ENCODE measurements at regions not wholly inside any gene's neighbourhood (a gene's known extent, or its start where the extent isn't known, plus 50 kb on each side); places are given as distances from the start of the nearest gene placed in this dataset.

GRCh38 chr2:65744477-65745200 is 312.2 kb upstream of the SPRED2 start:
- intact Hi-C loops (cut with DNase I), result no loop called here
- no peak for DNase-seq (ENCODE audit: low spot score)

GRCh38 chr2:65742977-65743376 is 310.6 kb upstream of the SPRED2 start:
- intact Hi-C loops (cut with DNase I), result no loop called here
- DNase-seq (ENCODE audit: low spot score), result no peak

GRCh38 chr2:65739927-65740326 is 307.5 kb upstream of the SPRED2 start:
- intact Hi-C loops (cut with DNase I), result no loop called here
- DNase-seq (ENCODE audit: low spot score), result no peak

DNA sequence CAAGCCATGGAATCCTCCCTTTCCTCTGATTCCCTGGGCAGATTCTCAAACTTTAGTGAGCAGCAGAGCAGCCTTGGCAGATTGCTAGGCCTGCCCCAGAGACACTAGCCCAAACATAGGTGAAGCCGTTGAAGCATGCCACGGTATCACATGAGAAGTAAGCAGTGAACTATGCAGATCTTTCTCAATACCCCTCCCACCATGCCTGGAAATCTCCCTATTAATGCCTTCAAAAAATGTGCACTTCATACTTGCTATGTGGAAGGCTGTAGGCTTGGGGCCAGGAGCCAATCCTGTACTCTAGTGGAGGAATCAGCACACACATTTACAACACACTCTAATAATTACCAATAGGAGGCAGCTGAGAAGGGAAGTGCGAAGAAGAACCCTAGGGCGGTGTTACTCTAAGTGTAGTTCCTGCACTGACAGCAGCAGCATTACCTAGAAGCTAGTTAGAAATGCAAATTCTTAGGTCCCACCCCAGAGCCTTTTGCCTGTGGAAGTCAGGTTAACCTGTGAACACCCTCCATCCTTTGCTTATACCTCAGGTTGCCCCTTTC is 305.1 kb upstream of the SPRED2 start:
- intact Hi-C loops (cut with DNase I), result no loop called here
- no peak for DNase-seq (ENCODE audit: low spot score)

DNA sequence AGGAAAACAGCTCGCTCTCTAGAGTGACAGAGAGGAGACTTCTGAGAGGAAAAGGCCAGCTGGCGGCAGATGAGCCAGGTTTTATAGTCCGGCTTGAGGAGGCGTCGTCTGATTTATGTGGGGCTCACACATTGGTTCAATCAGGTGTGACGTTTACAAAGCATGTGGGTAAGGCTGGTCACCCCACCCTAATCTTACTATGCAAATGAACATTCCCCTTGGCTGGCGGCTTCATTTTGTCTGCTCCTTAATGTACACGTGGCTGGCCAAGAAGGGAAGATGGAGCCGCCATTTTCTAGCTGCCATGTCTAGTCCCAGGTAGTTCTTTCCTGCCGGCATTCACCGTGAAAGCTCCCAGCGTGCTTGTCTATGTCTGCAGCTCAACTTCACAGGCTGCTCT is 299.1 kb upstream of the SPRED2 start:
- no peak for DNase-seq (ENCODE audit: low spot score)
- intact Hi-C loops (cut with DNase I), result no loop called here

- intact Hi-C loops (cut with DNase I), result no loop called here
- DNase-seq (ENCODE audit: low spot score), result no peak
Observed at GRCh38 chr2:65730186-65730585, 297.8 kb upstream of the SPRED2 start.

DNA sequence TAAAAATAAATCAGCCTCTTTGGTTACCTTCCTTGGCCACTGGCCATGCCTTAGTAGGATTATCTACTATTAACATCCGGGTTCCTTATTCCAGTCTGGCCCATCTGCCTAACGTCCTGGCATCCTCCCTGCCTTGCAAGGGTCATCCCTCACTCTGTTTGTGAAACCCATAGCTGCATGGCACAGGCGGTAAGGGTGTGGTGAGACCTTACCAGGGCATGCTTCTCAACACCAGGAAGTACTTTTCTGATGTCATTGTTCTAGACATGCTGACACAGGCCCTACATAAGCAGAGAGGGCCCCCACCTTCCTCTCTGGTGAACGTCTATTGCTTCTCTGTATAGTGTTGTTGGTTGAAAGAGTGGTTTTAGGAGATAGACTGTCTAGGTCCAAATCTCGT is 296.8 kb upstream of the SPRED2 start:
- DNase-seq (ENCODE audit: low spot score), result no peak
- intact Hi-C loops (cut with DNase I), result no loop called here

DNA sequence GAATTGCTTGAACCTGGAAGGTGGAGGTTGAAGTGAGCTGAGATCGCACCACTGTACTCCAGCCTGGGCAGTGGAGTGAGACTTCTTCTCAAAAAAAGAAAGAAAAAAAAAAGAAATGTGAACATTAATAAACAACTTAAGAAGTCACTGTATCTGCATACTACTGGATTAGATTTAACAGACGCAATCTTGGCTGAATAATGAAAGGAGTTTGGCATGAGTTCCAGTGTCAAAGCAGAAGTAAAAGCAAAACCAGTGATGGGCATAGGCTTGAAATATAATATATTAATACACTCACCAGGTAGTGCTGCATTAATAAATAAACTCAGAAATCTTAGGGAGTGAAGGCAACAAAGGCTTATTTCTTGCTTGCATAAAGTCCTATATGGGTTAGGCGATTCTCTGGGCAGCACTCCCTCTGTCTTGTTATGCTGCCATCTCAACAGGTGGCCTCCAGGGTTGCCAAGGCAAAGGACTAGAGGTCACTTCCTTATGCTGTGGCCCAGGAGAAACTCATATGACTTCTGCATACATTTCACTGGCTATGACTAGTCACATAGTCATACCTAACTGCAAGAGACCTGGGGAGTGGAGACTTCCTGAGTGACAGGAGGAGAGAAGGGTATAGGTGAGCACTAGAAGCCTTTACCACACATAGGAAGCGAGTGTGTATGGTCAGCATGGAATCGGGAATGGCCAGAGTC is 296.2 kb upstream of the SPRED2 start:
- intact Hi-C loops (cut with DNase I), result no loop called here

GRCh38 chr2:65727816-65728215 is 295.4 kb upstream of the SPRED2 start:
- intact Hi-C loops (cut with DNase I), result no loop called here
- DNase-seq (ENCODE audit: low spot score), result no peak

More for the DNA sequence above, 296.2 kb upstream of the SPRED2 start:
- no peak for DNase-seq (ENCODE audit: low spot score)

DNA sequence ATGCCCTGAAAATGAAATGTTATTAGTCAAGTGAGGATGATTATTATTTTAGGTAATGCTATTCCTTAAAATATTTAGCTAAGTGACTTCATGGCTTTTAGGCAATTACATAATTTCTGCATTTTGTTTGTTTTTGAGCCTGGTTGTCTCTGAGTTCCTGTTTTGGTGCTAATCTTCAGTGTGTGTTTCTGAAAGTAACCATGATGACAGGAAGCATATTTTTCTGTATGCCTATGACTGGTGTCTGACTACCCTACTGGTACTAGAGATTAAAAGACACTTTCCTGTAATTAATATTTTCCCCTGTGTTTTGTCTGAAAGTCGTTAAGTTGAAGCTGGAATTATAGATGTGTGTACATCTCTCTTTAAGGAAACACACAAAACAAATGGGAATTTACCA is 295.0 kb upstream of the SPRED2 start:
- intact Hi-C loops (cut with DNase I), result no loop called here
- DNase-seq (ENCODE audit: low spot score), result no peak

DNA sequence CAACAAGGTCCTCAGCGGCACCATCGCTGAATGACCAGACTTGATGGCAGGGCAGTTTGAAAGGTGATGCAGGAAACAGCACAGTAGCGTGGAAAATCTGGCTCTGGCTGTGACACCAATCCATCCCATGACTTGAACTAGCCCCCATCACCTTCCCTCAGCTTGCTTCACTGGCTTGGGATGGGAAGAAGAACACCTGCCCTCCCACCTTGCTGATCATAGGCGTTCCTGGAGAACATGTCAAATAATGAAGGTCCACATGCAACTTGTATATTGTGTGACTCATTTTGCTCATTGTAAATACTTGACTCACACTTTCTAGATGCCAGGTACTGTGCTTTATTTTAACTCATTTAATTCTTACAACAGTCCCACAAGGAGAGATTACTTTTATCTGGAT is 292.4 kb upstream of the SPRED2 start:
- DNase-seq (ENCODE audit: low spot score), result no peak
- intact Hi-C loops (cut with DNase I), result no loop called here

DNA sequence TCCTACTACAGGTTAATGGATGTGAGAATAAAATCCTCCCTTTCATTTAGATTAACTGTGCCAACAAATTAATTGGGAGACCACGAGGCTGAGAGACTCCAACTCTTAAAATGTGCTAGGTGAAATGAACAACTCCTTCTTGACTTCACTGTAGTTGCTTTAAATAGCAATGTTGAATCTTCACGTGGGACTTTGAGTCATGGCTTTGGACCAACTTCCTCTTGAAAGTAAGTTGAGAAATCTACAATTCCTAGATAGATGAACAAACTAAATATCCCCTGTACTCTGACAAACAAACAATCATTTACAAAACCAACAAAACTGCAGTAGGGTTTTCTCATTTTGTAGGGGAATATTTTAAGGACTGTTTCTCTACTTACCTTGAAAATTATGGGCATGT is 291.9 kb upstream of the SPRED2 start:
- intact Hi-C loops (cut with DNase I), result no loop called here

DNA sequence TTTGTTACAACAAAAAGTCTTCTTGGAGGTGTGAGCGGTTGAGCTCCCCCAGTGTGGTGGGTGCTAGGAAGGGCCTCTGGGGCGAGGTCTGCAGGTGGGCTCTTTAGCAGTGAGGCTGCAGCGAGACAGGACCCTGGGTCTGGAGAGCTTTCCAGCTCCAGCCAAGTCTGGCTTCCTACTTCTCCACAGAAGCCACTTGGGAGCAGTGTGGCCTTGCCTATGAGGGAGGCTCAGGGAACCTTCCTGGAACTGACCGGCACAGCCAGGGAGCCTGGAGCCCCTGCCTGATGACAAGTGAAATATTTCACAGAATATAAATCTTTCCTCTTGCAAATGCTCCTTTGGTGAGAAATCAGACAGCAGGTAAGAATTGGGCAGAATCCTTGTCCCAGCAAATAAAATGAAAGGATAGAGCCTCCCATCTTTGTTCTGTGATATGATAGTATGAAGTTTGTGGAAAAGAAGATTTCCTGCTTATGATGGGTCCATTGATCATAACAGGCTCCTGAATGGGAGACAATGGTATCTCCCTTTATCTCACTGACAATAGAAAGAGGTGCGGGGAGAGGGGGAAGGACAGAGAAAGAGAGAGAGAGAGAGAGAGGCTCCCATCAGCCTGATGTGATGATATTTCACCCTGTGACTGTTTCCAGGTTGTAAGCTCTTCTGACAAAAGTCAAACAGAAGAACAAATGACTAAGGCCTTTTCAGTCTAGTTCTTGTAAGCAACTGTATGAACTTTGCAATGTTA is 289.8 kb upstream of the SPRED2 start:
- intact Hi-C loops (cut with DNase I), result no loop called here
- peak; percentile 82 for DNase-seq (ENCODE audit: low spot score)

More for the DNA sequence above, 291.9 kb upstream of the SPRED2 start:
- no peak for DNase-seq (ENCODE audit: low spot score)

GRCh38 chr2:65716698-65717097 is 284.3 kb upstream of the SPRED2 start:
- no peak for DNase-seq (ENCODE audit: low spot score)
- intact Hi-C loops (cut with DNase I), result no loop called here

GRCh38 chr2:65715323-65715722 is 282.9 kb upstream of the SPRED2 start:
- no peak for DNase-seq (ENCODE audit: low spot score)

GRCh38 chr2:65714866-65715265 is 282.5 kb upstream of the SPRED2 start:
- DNase-seq (ENCODE audit: low spot score), result no peak
- intact Hi-C loops (cut with DNase I), result no loop called here

More at GRCh38 chr2:65715323-65715722, 282.9 kb upstream of the SPRED2 start:
- intact Hi-C loops (cut with DNase I), result no loop called here

- intact Hi-C loops (cut with DNase I), result no loop called here
- DNase-seq (ENCODE audit: low spot score), result no peak
Observed at GRCh38 chr2:65711863-65712262, 279.5 kb upstream of the SPRED2 start.

- intact Hi-C loops (cut with DNase I), result no loop called here
- DNase-seq (ENCODE audit: low spot score), result no peak
Observed at GRCh38 chr2:65710779-65711295, 278.4 kb upstream of the SPRED2 start.

DNA sequence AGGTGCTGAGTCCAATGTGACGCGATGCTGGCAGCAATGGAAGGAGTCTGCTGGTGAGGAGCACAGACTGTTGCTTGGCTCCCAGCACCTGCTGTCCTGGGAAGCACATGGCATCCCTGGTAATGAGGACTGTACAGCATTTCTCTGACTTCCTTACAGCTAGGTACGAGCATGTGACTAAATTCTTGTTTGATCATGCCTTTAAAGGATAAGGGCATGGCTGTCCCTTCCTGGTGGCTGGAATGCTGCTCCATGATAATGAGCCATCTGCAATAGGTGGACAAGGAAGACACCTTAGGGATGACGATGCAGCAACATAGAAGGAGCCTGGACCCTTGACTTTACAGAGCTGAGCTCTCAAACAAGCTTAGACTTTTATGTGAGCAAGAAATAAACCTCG is 278.0 kb upstream of the SPRED2 start:
- intact Hi-C loops (cut with DNase I), result no loop called here
- DNase-seq (ENCODE audit: low spot score), result no peak

GRCh38 chr2:65708086-65708485 is 275.7 kb upstream of the SPRED2 start:
- no peak for DNase-seq (ENCODE audit: low spot score)

More at GRCh38 chr2:65708086-65708485, 275.7 kb upstream of the SPRED2 start:
- intact Hi-C loops (cut with DNase I), result no loop called here
